CD4-positive, alpha-beta T cell treated with Interleukin-21 for 1 hour (primary cell): ENCODE measurements at regions not wholly inside any gene's neighbourhood (a gene's known extent, or its start where the extent isn't known, plus 50 kb on each side); places are given as distances from the start of the nearest gene placed in this dataset.
"Not testable (repeated sequence)": the region's sequence is repeated elsewhere in the genome, so short reads cannot be mapped to it uniquely, and the experiment has no call there.

Experiments used
- DNase-seq: peaks from one replicate; pipeline ENCODE4 v3.0.0-alpha.2; 2020

DNA sequence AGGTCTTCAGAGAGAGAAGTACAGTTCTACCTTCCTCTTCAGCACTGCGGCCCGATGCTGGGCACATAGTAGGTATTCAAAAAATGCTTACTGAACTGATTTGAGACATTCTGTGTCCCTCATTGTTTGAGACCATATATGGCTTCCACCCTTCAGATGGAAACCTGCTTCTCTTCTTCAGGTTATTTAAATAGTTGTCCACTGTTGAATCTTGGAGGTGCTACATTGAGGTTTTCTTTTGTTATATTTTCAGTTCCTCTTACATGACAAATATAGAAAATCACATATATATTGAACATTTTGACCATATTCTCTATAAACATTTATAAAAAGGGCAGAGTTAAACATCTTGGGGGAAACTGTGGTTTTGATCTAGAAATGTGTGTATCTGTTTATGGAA is 200.2 kb upstream of the LRRC3B start:
- DNase-seq = no peak

- DNase-seq = no peak
These were observed 197.5 kb upstream of the LRRC3B start for GRCh38 chr3:26425076-26425475.

- DNase-seq = no peak
These were observed 193.6 kb upstream of the LRRC3B start for GRCh38 chr3:26428992-26429391.

DNA sequence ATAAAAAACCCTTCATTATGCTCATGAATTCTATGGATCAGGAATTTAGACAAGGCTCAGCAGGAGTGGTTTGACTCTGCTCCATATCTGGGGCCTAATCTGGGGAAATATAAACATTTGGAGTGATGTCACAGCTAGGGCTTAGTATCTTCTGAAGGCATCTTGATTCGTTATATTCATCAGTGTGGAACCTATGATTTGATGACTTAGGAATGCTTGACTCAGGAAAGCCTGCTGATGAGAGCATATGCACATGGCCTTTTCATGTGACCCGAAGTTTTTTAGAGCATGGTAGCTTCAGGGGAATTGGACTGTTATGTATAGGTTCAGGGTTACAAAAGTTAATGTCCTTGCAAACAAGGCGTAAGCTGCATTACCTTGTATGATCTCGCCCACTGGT is 184.9 kb upstream of the LRRC3B start:
- no peak for DNase-seq

DNA sequence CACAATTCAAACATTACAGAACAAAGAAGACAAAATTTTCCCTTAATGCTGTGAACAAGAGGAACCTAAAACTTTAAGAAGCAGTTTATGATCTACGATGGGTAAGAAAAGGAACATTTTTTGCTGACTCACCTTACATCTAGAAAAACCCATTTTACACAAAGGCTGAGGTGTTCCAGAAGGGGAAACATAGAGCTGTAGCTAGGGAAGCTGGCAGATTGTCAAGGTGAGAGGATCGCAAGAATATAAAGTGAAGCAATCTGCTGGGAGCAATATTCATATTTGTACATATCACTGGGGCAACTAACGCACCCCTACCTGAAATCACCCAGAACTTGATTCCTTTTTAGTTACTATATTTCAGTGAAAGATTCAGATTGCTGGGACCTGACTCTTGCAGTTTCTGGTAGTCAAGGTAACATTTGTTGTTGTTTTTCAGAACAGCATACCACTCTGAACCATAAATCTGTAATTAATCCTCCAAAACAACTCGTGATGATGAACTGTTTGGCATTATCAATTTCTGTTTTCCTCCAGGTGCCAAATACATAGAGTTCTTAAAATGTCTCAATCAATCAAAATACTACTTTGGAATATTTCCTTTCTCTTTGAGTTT is 184.1 kb upstream of the LRRC3B start:
- no peak for DNase-seq

GRCh38 chr3:26438981-26439884 is 183.3 kb upstream of the LRRC3B start:
- no peak for DNase-seq

- no peak for DNase-seq
These were observed 172.6 kb upstream of the LRRC3B start for GRCh38 chr3:26449996-26450395.

DNA sequence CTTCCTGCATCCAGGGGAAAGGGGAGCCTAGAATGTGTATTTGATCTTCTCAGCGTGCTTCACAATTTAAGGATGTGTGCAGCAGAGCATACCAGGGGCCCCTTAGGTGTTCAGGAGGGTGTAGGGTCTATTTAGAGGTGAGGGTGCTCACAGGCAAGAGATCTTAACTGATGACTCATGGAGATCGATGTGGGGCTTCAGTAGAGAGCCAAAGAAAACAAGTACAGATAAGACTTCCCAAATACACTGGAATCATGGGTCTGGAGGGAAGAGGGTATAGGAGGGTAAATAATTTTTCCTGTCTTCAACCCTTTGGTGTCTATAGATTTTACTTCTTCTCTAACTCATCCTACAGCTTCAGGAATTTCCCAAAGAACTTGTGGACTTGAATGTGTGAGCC is 170.2 kb upstream of the LRRC3B start:
- DNase-seq = no peak

- DNase-seq = no peak
These were observed 161.6 kb upstream of the LRRC3B start for GRCh38 chr3:26460985-26461384.

DNA sequence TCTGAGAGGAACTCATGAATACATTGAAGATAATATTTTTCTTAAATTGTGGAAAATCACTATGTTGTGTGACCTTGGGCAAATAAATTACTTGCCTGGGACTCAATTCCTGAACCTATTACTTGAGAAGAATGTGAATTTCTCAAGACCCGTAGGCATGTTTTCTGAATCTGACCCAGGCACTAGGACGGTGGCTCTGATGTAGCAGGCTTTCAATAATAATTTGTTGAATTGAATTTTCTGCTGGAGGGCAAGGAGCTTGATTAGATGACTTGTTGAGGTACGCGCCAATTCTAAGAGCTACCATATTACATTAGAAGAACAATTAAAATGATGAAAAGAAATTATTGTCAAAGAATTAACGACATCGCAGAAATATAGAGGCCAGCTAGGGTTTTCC is 150.2 kb upstream of the LRRC3B start:
- no peak for DNase-seq

GRCh38 chr3:26474706-26475105 is 147.9 kb upstream of the LRRC3B start:
- no peak for DNase-seq

DNA sequence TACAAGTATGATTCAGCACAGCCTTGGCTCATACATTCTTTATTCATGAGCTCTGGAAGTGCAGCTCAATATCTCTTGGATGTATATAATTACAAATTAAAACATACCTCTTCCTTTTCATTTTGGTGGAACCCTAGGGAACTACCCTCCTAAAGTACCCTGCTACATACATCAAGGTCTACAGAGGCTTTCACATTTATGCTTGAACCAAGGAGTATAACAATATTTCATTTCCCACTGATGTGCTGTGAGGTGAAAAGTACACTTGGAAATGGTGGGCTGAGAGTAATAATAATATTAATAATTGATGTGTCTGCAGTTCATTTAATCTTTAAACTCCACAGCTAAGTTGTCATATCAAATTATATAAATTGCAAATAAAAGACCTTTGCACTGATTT is 142.2 kb upstream of the LRRC3B start:
- no peak for DNase-seq

DNA sequence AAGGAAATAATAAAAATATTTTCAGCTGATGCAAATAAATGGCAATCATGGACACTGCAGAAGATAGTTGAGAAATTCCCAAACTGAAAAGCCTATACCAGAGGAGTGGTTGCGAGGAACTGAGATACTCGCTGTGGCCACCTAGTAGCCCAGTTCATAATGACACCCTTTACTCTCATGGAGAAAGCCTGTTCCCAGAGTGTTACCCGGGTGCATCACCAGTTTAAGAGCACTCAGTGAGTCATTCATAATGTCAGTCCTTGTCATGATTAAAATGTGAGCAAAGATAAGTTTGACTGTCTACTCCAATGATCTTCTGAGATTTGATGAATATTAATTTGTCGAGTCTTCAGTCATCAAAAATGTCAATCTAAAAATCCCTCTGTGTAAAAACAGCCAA is 138.4 kb upstream of the LRRC3B start:
- DNase-seq = no peak

DNA sequence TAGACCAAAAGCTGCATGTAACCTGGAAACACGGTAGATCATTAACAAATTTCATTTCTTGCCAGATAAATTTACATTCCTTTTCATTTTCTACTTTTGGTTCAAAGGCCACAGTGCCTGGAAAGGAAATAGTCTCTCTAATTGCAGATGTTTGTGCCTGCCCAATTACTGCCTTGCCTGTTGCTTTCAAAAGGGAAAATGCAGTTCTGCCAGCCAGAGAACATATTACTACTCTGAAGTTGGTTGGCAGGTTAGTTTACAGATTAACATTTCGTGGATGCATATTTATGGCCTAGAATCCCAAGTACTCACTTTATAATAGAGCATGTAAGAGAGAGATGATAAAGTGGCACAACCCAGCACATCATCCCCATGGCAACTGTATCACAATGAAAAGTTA is 124.3 kb upstream of the LRRC3B start:
- DNase-seq = no peak

GRCh38 chr3:26505399-26505798 is 117.2 kb upstream of the LRRC3B start:
- DNase-seq = no peak

DNA sequence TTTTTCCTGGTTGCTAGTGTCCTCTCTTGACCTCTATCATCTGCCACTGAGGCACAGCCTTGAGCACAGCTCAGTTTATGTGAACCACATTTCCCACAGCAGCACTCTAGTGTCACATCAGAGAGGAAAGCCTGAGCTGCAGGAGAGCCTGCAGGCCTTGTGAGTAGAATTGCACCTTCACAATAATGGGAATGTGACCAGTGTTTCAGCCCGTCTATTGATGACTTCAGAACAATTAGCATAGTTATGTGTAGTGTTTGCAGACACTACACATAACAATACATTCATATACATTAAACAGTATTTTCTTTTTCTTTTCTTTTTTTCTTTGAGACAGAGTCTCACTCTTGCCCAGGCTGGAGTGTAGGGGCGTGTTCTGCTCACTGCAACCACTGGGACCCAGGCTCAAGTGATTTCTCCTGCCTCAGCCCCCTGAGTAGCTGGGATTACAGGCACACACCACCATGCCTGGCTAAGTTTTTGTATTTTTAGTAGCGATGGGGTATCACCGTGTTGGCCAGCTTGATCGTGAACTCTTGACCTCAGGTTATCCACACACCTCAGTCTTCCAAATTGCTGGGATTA is 108.0 kb upstream of the LRRC3B start:
- DNase-seq = not testable (repeated sequence)

- DNase-seq = no peak
These were observed 107.2 kb upstream of the LRRC3B start for GRCh38 chr3:26515351-26515750.

- no peak for DNase-seq
These were observed 101.3 kb upstream of the LRRC3B start for GRCh38 chr3:26521261-26521660.

DNA sequence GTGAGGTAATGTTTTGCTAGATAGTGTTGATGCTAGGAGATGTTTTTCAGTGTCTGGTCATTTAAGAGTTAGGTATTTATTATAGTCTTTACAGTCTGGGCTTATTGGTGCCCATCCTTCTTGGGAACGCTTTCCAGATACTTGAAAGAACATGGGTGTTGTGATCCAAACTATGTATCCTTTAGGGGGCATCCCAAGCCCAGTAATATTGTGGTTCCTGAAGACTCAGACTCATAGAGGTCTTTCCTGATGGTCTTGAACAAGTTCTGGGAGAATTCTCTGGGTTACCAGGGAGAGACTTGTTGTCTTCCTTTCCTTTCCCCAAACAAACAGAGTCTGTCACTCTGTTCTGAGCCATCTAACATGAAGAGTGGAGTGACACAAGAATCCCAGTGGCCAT is 99.7 kb upstream of the LRRC3B start:
- DNase-seq = no peak

DNA sequence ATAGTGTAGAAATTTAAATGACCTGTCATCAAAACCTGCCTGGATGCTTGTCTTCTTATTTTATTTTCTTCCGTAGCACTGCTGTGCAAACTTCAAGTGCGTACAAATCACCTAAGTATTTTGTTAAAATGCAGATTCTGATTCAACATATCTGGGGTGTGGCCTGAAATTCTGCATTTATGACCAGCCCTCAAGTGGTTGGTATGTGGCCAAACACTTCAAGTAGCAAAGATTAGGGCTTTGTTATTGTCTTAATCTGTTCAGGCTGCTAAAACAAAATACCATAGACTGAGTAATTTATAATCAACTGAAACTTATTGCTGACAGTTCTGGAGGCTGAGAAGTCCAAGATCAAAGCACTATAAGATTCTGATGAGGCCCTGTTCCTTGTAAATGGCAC is 97.6 kb upstream of the LRRC3B start:
- no peak for DNase-seq

- DNase-seq = no peak
These were observed 87.4 kb upstream of the LRRC3B start for GRCh38 chr3:26535151-26535550.

- no peak for DNase-seq
These were observed 85.6 kb upstream of the LRRC3B start for GRCh38 chr3:26536955-26537354.

- no peak for DNase-seq
These were observed 72.2 kb upstream of the LRRC3B start for GRCh38 chr3:26550413-26550812.

- DNase-seq = no peak
These were observed 65.9 kb upstream of the LRRC3B start for GRCh38 chr3:26556637-26557036.
